GM12878 (cell line): ENCODE measurements at regions not wholly inside any gene's neighbourhood (a gene's known extent, or its start where the extent isn't known, plus 50 kb on each side); places are given as distances from the start of the nearest gene placed in this dataset.

Source experiments
- IKZF2 ChIP-seq, 2 experiments: fragments of 450-650 bp; IDR thresholded peaks; 2 replicates each; pipeline ENCODE4 v1.6.1; 2017; ENCODE audit warnings: mild to moderate bottlenecking in 2 of 2, moderate library complexity in 2 of 2
- NR2C1 ChIP-seq: fragments of 450-650 bp; IDR thresholded peaks from 2 replicates; pipeline ENCODE4 v1.6.1; 2017; ENCODE audit warnings: antibody characterized with exemption, mild to moderate bottlenecking, moderate library complexity
- RAD51 ChIP-seq: fragments of 450-650 bp; IDR thresholded peaks from 2 replicates; pipeline ENCODE4 v1.6.1; 2016; ENCODE audit warnings: moderate library complexity, mild to moderate bottlenecking, inconsistent platforms
- TCF7 ChIP-seq: IDR thresholded peaks from 2 replicates; pipeline ENCODE4 v1.6.1; 2014; ENCODE audit warnings: antibody characterized with exemption, borderline replicate concordance
- TF ChIP-seq, protein P1 (sequence below), 3 experiments: IDR thresholded peaks in 2 of 3; conservative IDR thresholded peaks in 1 of 3; 2 replicates each; pipeline ENCODE4 v1.5.1; 2011; ENCODE audit warnings: low read depth in 3 of 3, low read length in 3 of 3, mild to moderate bottlenecking in 3 of 3, control low read depth in 2 of 3, moderate library complexity in 2 of 3, inconsistent platforms in 1 of 3, mixed read lengths in 1 of 3; ENCODE audit not compliant: control insufficient read depth in 2 of 3, insufficient read depth in 1 of 3; ENCODE audit errors: extremely low read depth in 1 of 3
- TF ChIP-seq, protein P2 (sequence below): IDR thresholded peaks from 2 replicates; pipeline ENCODE4 v1.6.1; 2012; ENCODE audit warnings: low read length, inconsistent platforms
- TF ChIP-seq, protein P3 (sequence below): IDR thresholded peaks from 2 replicates; pipeline ENCODE4 v1.6.1; 2011; ENCODE audit warnings: low read depth, low read length, improper control_type of control experiment, borderline replicate concordance
- TF ChIP-seq, protein P4 (sequence below): fragments of 150-350 bp; IDR thresholded peaks from 2 replicates; pipeline ENCODE4 v1.6.1; 2014; ENCODE audit warnings: mild to moderate bottlenecking, low read depth, low read length
- TF ChIP-seq, protein P5 (sequence below): fragments of 450-650 bp; formaldehyde crosslinking; IDR thresholded peaks from 2 replicates; pipeline ENCODE4 v1.5.0; 2022; ENCODE audit warnings: mild to moderate bottlenecking, missing genetic modification characterization
- TF ChIP-seq, protein P6 (sequence below): fragments of 450-650 bp; IDR thresholded peaks from 2 replicates; pipeline ENCODE4 v1.6.1; 2017; ENCODE audit warnings: mild to moderate bottlenecking, low read depth, inconsistent platforms; ENCODE audit not compliant: poor library complexity, severe bottlenecking

DNA sequence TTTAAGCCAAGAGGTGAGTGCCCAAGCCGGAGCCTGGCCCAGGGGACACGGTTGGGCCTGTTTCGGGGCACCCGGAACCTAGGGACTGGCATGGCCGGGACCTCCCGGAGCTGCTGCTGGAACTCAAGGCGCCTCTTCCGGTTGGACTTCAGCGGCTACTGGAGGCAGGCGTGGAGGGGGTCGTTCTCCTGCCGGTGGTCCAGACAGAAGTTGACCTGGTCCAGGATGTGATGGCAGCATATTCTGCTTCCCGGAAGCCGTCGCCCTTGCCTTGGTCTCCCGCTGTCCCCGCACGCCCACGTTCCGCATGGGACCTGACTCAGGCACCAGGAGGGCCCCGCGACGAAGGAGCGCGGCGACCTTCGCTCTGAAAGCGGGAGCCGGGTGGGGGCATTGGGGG, 240.8 kb downstream of the FOXA2 start (continued):
- TF ChIP-seq, protein P1, sequence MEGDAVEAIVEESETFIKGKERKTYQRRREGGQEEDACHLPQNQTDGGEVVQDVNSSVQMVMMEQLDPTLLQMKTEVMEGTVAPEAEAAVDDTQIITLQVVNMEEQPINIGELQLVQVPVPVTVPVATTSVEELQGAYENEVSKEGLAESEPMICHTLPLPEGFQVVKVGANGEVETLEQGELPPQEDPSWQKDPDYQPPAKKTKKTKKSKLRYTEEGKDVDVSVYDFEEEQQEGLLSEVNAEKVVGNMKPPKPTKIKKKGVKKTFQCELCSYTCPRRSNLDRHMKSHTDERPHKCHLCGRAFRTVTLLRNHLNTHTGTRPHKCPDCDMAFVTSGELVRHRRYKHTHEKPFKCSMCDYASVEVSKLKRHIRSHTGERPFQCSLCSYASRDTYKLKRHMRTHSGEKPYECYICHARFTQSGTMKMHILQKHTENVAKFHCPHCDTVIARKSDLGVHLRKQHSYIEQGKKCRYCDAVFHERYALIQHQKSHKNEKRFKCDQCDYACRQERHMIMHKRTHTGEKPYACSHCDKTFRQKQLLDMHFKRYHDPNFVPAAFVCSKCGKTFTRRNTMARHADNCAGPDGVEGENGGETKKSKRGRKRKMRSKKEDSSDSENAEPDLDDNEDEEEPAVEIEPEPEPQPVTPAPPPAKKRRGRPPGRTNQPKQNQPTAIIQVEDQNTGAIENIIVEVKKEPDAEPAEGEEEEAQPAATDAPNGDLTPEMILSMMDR (IDR thresholded peaks at IDR 0.05 in 2 of 3, conservative IDR thresholded peaks at IDR 0.05 in 1 of 3; ENCODE audit: control insufficient read depth in 2 of 3, extremely low read depth in 1 of 3, insufficient read depth in 1 of 3, low read depth in 3 of 3, low read length in 3 of 3): no peak
- TF ChIP-seq, protein P2, sequence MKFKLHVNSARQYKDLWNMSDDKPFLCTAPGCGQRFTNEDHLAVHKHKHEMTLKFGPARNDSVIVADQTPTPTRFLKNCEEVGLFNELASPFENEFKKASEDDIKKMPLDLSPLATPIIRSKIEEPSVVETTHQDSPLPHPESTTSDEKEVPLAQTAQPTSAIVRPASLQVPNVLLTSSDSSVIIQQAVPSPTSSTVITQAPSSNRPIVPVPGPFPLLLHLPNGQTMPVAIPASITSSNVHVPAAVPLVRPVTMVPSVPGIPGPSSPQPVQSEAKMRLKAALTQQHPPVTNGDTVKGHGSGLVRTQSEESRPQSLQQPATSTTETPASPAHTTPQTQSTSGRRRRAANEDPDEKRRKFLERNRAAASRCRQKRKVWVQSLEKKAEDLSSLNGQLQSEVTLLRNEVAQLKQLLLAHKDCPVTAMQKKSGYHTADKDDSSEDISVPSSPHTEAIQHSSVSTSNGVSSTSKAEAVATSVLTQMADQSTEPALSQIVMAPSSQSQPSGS: no peak
- TF ChIP-seq NR2C1 (no peak), TCF7 (no peak), RAD51 (no peak), IKZF2 (IDR thresholded peaks at IDR 0.05) (no peak)
- TF ChIP-seq, protein P3, sequence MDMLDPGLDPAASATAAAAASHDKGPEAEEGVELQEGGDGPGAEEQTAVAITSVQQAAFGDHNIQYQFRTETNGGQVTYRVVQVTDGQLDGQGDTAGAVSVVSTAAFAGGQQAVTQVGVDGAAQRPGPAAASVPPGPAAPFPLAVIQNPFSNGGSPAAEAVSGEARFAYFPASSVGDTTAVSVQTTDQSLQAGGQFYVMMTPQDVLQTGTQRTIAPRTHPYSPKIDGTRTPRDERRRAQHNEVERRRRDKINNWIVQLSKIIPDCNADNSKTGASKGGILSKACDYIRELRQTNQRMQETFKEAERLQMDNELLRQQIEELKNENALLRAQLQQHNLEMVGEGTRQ: no peak
- TF ChIP-seq, protein P4, sequence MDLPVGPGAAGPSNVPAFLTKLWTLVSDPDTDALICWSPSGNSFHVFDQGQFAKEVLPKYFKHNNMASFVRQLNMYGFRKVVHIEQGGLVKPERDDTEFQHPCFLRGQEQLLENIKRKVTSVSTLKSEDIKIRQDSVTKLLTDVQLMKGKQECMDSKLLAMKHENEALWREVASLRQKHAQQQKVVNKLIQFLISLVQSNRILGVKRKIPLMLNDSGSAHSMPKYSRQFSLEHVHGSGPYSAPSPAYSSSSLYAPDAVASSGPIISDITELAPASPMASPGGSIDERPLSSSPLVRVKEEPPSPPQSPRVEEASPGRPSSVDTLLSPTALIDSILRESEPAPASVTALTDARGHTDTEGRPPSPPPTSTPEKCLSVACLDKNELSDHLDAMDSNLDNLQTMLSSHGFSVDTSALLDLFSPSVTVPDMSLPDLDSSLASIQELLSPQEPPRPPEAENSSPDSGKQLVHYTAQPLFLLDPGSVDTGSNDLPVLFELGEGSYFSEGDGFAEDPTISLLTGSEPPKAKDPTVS: no peak
- TF ChIP-seq, protein P5, sequence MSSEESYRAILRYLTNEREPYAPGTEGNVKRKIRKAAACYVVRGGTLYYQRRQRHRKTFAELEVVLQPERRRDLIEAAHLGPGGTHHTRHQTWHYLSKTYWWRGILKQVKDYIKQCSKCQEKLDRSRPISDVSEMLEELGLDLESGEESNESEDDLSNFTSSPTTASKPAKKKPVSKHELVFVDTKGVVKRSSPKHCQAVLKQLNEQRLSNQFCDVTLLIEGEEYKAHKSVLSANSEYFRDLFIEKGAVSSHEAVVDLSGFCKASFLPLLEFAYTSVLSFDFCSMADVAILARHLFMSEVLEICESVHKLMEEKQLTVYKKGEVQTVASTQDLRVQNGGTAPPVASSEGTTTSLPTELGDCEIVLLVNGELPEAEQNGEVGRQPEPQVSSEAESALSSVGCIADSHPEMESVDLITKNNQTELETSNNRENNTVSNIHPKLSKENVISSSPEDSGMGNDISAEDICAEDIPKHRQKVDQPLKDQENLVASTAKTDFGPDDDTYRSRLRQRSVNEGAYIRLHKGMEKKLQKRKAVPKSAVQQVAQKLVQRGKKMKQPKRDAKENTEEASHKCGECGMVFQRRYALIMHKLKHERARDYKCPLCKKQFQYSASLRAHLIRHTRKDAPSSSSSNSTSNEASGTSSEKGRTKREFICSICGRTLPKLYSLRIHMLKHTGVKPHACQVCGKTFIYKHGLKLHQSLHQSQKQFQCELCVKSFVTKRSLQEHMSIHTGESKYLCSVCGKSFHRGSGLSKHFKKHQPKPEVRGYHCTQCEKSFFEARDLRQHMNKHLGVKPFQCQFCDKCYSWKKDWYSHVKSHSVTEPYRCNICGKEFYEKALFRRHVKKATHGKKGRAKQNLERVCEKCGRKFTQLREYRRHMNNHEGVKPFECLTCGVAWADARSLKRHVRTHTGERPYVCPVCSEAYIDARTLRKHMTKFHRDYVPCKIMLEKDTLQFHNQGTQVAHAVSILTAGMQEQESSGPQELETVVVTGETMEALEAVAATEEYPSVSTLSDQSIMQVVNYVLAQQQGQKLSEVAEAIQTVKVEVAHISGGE (CRISPR knock-in tag): no peak
- TF ChIP-seq, protein P6, sequence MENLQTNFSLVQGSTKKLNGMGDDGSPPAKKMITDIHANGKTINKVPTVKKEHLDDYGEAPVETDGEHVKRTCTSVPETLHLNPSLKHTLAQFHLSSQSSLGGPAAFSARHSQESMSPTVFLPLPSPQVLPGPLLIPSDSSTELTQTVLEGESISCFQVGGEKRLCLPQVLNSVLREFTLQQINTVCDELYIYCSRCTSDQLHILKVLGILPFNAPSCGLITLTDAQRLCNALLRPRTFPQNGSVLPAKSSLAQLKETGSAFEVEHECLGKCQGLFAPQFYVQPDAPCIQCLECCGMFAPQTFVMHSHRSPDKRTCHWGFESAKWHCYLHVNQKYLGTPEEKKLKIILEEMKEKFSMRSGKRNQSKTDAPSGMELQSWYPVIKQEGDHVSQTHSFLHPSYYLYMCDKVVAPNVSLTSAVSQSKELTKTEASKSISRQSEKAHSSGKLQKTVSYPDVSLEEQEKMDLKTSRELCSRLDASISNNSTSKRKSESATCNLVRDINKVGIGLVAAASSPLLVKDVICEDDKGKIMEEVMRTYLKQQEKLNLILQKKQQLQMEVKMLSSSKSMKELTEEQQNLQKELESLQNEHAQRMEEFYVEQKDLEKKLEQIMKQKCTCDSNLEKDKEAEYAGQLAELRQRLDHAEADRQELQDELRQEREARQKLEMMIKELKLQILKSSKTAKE: no peak
- TF ChIP-seq, all 136 proteins: peak for 0
